ENCODE measurements at regions not wholly inside any gene's neighbourhood (a gene's known extent, or its start where the extent isn't known, plus 50 kb on each side); places are given as distances from the start of the nearest gene placed in this dataset.

DNA sequence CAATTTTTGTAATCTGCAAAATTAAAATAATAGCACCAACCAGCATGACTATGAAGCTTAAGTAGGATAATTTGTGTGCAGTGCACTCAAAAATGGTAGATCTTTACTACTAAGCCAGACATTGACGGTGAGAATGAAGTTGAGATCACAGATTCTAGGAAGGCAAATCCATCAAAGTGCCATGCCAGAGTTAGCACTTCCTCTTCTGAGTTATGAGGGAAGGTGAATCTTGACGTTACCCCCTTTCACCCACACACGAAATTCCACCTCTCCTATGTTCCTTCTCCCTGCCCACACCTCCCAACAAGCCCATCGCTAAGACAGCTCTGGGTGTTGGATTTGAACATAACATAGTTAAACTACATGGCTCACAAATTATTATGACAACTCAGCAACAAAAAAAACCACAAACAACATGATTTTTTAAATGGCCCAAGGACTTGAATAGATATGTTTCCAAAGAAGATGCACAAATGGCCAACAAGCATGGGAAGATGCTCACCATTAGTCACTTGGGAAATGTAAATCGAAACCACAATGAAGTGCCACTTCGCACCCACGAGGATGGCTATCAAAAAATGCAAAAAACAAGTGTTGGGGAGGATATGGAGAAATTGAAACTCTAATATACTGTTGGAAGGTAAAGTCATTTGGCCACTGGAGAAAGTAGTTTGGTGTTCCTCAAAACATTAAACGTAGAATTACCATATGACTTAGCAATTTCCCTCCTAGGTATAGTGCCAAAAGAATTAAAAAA lies 119.3 kb upstream of the RAP1B start:
- TF ChIP-seq YY1 (IDR thresholded peaks at IDR 0.05; ENCODE audit: insufficient read depth, insufficient read length) (no peak), SUZ12 (IDR thresholded peaks at IDR 0.05; ENCODE audit: extremely low read depth, insufficient read depth, insufficient read length) (no peak), ZNF274 (IDR thresholded peaks at IDR 0.05; ENCODE audit: low read depth, low read length) (no peak)
